GM23248 (cell line): ENCODE measurements at regions not wholly inside any gene's neighbourhood (a gene's known extent, or its start where the extent isn't known, plus 50 kb on each side); places are given as distances from the start of the nearest gene placed in this dataset.

Experiments used
- EZH2 ChIP-seq: fragments of 200-600 bp; sonication (generic); IDR thresholded peaks from 2 replicates; pipeline ENCODE4 v1.6.1; 2018; ENCODE audit warnings: antibody characterized with exemption, mild to moderate bottlenecking; ENCODE audit not compliant: insufficient read depth, poor library complexity, severe bottlenecking
- EZH2phosphoT487 ChIP-seq: fragments of 200-600 bp; sonication (generic); IDR thresholded peaks from 2 replicates; pipeline ENCODE4 v1.6.1; 2018; ENCODE audit warnings: antibody characterized with exemption, moderate library complexity, mild to moderate bottlenecking, low read depth; ENCODE audit not compliant: insufficient read depth

GRCh38 chr13:65347420-65348030 lies 1882.6 kb downstream of the PCDH9 start:
- TF ChIP-seq EZH2phosphoT487 = no peak
- no peak for TF ChIP-seq EZH2
